Activated naive CD4-positive, alpha-beta T cell (primary cell): ENCODE measurements at regions not wholly inside any gene's neighbourhood (a gene's known extent, or its start where the extent isn't known, plus 50 kb on each side); places are given as distances from the start of the nearest gene placed in this dataset.
"Not testable (repeated sequence)": the region's sequence is repeated elsewhere in the genome, so short reads cannot be mapped to it uniquely, and the experiment has no call there.

Source experiments
- DNase-seq, 4 experiments: peaks; one replicate each; lab custom pipeline; 2025; lab: John Stamatoyannopoulos, UW

- DNase-seq, result no peak
Measured at GRCh38 chr1:187894349-187894748, 1065.6 kb downstream of the PLA2G4A start.

- DNase-seq, result no peak
Measured at GRCh38 chr1:187903223-187903622, 1074.5 kb downstream of the PLA2G4A start.

- no peak for DNase-seq
Measured at GRCh38 chr1:187909382-187909781, 1080.6 kb downstream of the PLA2G4A start.

- no peak for DNase-seq
Measured at GRCh38 chr1:187911820-187912219, 1083.1 kb downstream of the PLA2G4A start.

GRCh38 chr1:187920976-187921375 lies 1092.2 kb downstream of the PLA2G4A start:
- DNase-seq, result no peak

GRCh38 chr1:187921426-187921825 lies 1092.7 kb downstream of the PLA2G4A start:
- no peak for DNase-seq

GRCh38 chr1:187922255-187922654 lies 1093.5 kb downstream of the PLA2G4A start:
- no peak for DNase-seq

- no peak for DNase-seq
Measured at GRCh38 chr1:187924252-187924651, 1095.5 kb downstream of the PLA2G4A start.

- no peak for DNase-seq
Measured at GRCh38 chr1:187928288-187928687, 1099.5 kb downstream of the PLA2G4A start.

- no peak for DNase-seq
Measured at GRCh38 chr1:187928696-187929095, 1099.9 kb downstream of the PLA2G4A start.

- DNase-seq, result no peak
Measured at GRCh38 chr1:187931776-187932175, 1103.0 kb downstream of the PLA2G4A start.

- no peak for DNase-seq
Measured at GRCh38 chr1:187933562-187934419, 1105.0 kb downstream of the PLA2G4A start.

- no peak for DNase-seq
Measured at GRCh38 chr1:187936667-187937066, 1107.9 kb downstream of the PLA2G4A start.

- no peak for DNase-seq
Measured at GRCh38 chr1:187938092-187938491, 1109.3 kb downstream of the PLA2G4A start.

GRCh38 chr1:187942986-187943385 lies 1114.2 kb downstream of the PLA2G4A start:
- no peak for DNase-seq

- DNase-seq, result no peak
Measured at GRCh38 chr1:187943606-187944403, 1115.1 kb downstream of the PLA2G4A start.

- DNase-seq, result not testable (repeated sequence)
Measured at GRCh38 chr1:187946661-187947060, 1117.9 kb downstream of the PLA2G4A start.

GRCh38 chr1:187947359-187947758 lies 1118.6 kb downstream of the PLA2G4A start:
- no peak for DNase-seq

- no peak for DNase-seq
Measured at GRCh38 chr1:187948170-187948794, 1119.5 kb downstream of the PLA2G4A start.

- no peak for DNase-seq
Measured at GRCh38 chr1:187949567-187949966, 1120.8 kb downstream of the PLA2G4A start.

- no peak for DNase-seq
Measured at GRCh38 chr1:187951817-187952216, 1123.1 kb downstream of the PLA2G4A start.

- DNase-seq, result no peak
Measured at GRCh38 chr1:187952446-187952845, 1123.7 kb downstream of the PLA2G4A start.

- DNase-seq, result no peak
Measured at GRCh38 chr1:187956975-187957374, 1128.2 kb downstream of the PLA2G4A start.
